ENCODE measurements at regions not wholly inside any gene's neighbourhood (a gene's known extent, or its start where the extent isn't known, plus 50 kb on each side); places are given as distances from the start of the nearest gene placed in this dataset.
"Not testable (repeated sequence)": the region's sequence is repeated elsewhere in the genome, so short reads cannot be mapped to it uniquely, and the experiment has no call there.

- DNase-seq = no peak
Measured at GRCh38 chr20:11492846-11493245, 424.8 kb upstream of the BTBD3 start.

DNA sequence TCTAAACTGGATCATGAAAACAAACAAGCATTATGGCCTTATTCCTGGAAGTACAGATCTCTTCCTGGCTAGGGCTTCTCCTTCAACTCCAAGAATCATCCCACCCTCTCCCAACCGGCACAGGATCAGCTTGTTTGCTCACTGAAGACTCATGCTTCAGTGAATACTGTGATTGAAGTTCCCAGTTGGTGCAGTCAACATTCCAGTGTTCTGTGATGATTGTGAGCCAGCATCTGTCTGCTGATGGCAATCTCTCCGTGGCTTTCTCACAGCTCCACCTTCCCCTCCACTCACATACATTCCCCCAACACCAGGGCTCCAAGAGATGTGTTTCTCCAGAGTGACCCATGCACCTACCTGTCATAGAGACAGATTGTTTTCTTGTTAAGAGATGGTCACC, 421.3 kb upstream of the BTBD3 start:
- no peak for DNase-seq

GRCh38 chr20:11497545-11497944, 420.1 kb upstream of the BTBD3 start:
- DNase-seq = no peak

DNA sequence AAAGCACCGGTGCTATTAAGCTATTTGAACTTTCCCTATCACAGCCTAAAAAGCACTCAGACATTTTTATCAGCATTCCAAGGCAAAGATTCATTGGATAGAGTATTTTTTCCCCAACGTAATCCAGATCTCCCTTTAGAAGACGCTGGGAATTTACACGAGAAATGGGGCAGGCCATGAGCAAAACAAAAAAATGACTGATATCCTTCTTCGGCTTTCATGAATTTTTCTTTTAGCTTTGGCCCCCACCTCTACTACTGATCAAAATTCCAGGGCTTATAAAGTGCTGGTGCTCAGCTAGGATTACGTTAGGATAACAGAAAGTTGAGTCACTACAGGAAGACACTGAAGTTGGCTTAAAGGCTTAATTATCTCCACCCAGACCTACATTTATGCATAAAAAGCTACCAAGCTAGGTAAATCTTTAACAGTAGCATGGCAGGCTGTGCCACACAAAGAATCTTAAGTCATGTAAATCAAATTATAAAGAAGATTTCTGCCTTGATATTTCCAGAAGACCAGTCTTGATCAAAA, 418.5 kb upstream of the BTBD3 start:
- DNase-seq = no peak

DNA sequence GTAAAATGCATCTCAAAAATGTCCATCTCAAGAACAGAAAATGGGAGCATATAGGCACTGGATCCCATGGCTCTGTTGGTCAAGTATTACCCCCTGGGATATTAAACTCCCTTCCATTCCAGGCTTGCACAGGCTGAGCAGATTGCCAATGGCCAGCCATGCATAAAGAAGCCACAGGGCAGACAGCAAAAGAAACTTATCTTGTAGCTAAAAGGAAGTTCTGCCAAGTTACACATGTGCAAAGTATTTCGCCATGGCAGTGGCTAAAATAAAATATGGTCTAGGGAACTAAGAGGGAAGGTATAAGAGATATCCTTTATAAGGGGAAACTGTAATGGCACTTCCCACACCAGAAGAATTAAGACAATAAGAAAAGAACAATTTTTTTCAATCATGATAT, 415.6 kb upstream of the BTBD3 start:
- no peak for DNase-seq

- no peak for DNase-seq
Measured at GRCh38 chr20:11502671-11503070, 415.0 kb upstream of the BTBD3 start.

DNA sequence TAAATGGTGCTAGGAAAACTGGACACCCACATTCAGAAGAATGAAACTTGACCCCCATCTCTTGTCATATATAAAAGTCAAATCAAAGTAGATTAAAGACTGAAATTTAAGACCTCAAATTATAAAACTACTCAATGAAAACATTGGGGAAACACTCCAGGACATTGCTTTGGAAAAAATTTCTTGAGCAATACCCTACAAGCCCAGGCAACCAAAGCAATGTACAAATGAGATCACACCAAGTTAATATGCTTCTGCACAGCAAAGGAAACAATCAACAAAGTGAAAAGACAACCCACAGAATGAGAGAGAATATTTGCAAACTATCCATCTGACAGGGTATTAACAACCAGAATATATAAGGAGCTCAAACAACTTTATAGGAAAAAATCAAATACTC, 407.9 kb upstream of the BTBD3 start:
- DNase-seq = no peak

- no peak for DNase-seq
Measured at GRCh38 chr20:11511821-11512220, 405.9 kb upstream of the BTBD3 start.

- not testable (repeated sequence) for DNase-seq
Measured at GRCh38 chr20:11513241-11513745, 404.4 kb upstream of the BTBD3 start.

- no peak for DNase-seq
Measured at GRCh38 chr20:11516448-11516847, 401.2 kb upstream of the BTBD3 start.

DNA sequence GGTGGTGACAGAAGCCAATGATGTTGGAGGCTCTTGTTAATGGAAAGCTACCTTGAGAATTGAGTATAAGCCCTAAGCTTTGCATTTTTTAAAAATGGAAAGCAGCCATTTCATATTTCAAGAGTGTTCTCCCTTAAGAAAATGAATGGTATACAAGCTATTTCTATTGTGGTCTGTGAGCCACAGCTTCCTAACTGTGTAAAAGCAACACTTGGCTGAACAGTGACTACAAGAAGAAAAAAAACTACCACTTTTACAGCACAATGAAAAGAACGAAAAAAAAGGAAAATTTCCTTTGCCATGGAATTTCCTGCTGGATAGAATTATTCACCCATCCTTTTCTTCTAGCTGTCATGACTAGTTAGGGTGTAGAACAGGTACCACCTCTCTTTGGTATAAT, 397.1 kb upstream of the BTBD3 start:
- no peak for DNase-seq

GRCh38 chr20:11521476-11522365, 396.0 kb upstream of the BTBD3 start:
- DNase-seq = no peak

DNA sequence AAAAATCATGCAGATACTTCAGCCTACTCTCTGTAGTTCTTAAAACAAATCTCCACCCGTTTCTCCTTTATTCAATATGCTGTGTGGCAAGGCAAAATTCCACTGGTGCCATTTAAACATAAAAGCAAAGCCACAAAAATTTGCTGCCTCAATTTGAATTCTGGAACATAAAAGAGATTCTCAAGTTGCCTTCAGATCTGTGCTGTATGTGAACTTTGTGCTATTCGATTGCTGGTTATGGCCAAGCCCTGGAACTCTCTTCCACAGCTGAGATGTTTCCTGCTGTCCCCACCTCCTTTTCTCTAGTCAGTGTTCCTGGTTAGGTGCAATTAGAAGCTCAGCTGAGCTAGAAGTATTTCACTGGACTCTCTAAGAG, 395.3 kb upstream of the BTBD3 start:
- DNase-seq = no peak

GRCh38 chr20:11529047-11529446, 388.6 kb upstream of the BTBD3 start:
- no peak for DNase-seq

- DNase-seq = no peak
Measured at GRCh38 chr20:11537032-11537431, 380.7 kb upstream of the BTBD3 start.

- DNase-seq = no peak
Measured at GRCh38 chr20:11539450-11539849, 378.2 kb upstream of the BTBD3 start.

GRCh38 chr20:11540558-11540957, 377.1 kb upstream of the BTBD3 start:
- no peak for DNase-seq

- DNase-seq = no peak
Measured at GRCh38 chr20:11542645-11543044, 375.0 kb upstream of the BTBD3 start.

DNA sequence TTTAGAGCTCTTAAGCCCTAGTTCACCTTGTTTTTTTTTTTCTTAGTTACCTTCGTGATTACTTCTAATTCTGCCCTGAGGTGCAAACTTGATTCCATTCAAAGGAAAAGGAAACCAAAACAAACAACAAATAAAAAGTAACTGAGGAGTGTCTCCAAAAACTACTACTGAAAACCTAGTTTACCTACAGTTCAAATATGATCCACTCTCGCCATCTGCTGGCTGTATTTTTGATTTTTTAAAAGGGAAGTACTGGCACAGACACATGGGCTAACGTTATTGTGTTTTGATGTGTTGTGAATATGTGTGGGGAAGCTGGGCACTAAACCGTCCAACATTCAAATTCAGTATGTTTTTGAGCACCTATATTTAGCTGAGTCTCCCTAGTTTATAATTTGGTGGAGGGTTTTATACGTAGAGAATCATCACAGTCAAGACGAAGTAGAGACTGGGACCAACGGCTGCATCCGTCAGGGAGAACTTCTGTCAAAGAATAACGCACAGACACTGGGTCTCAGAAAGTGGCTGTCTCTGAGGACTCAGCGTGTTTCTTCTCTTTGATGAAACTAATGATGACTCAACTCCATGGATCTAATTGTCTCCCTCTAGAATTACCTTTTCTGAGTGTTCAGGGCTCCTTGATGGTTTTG, 373.5 kb upstream of the BTBD3 start:
- no peak for DNase-seq

- DNase-seq = no peak
Measured at GRCh38 chr20:11546939-11547338, 370.8 kb upstream of the BTBD3 start.

- DNase-seq = no peak
Measured at GRCh38 chr20:11549172-11550103, 368.3 kb upstream of the BTBD3 start.

DNA sequence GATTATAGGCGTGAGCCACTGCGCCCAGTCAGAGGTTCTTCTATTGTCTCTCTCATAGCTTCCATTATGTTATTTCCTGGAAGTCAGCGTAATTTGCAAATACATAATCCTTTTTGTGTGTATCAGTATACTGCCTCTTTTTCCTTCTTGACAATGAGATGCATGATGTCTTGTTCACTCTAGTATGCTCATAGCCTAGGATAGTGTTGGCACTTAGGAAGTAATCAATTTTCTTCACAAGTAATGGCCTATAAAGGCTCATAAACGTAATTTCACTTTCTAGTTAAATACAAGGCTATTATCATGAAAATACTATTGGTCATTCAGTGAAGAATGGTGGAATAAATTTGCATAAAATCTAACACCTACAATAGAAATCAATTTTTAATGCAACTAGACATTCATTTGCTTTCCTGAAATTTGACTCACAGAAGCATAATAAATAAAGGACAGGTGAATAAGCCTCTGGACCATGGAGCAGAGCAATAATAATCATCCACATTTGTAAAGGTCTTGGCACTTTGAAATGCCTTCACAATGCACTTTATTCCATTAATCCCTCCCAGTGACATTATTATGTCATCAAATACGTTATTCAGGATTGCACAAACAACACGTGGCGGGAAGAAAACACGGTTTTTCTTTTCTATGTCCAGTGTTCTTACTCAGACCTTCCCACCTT, 366.9 kb upstream of the BTBD3 start:
- DNase-seq = no peak
